HL-60 (cell line): ENCODE measurements at regions not wholly inside any gene's neighbourhood (a gene's known extent, or its start where the extent isn't known, plus 50 kb on each side); places are given as distances from the start of the nearest gene placed in this dataset.
"Not testable (repeated sequence)": the region's sequence is repeated elsewhere in the genome, so short reads cannot be mapped to it uniquely, and the experiment has no call there.

Experiments
- DNase-seq, 2 experiments: peaks; one replicate each; pipeline ENCODE4 v3.0.0-alpha.2; 2010 to 2020; ENCODE audit warnings: low read depth in 1 of 2, low spot score in 1 of 2
- H3K27ac ChIP-seq: fragments of 250-450 bp; sonication (Bioruptor Pico); replicated peaks from 2 replicates; pipeline ENCODE4 v1.5.1; 2020; ENCODE audit warnings: mild to moderate bottlenecking, moderate library complexity
- H3K27me3 ChIP-seq: fragments of 250-450 bp; sonication (Bioruptor Pico); 2 replicates; pipeline ENCODE4 v1.5.1; 2021; ENCODE audit warnings: mild to moderate bottlenecking, moderate library complexity; ENCODE audit not compliant: insufficient read depth, poor library complexity, severe bottlenecking
- H3K4me3 ChIP-seq: replicated peaks from 2 replicates; pipeline ENCODE4 v1.5.1; 2011; ENCODE audit warnings: mild to moderate bottlenecking, control low read depth, low read length; ENCODE audit not compliant: insufficient read depth
- GABPA ChIP-seq: IDR thresholded peaks from 2 replicates; pipeline ENCODE4 v1.6.1; 2012; ENCODE audit warnings: low read depth
- POLR2AphosphoS5 ChIP-seq: IDR thresholded peaks from 2 replicates; pipeline ENCODE4 v1.6.1; 2012; ENCODE audit warnings: low read depth
- SPI1 ChIP-seq: IDR thresholded peaks from 2 replicates; pipeline ENCODE4 v1.6.1; 2012; ENCODE audit warnings: low read depth, mild to moderate bottlenecking, borderline replicate concordance
- TF ChIP-seq, protein P1 (sequence below): IDR thresholded peaks from one replicate; pipeline ENCODE4 v1.5.1; 2011; ENCODE audit warnings: low read length, control low read depth, inconsistent platforms; ENCODE audit not compliant: insufficient read depth
- TF ChIP-seq, protein P2 (sequence below): IDR thresholded peaks from 2 replicates; pipeline ENCODE4 v1.6.1; 2012; ENCODE audit warnings: low read depth; ENCODE audit not compliant: insufficient replicate concordance

DNA sequence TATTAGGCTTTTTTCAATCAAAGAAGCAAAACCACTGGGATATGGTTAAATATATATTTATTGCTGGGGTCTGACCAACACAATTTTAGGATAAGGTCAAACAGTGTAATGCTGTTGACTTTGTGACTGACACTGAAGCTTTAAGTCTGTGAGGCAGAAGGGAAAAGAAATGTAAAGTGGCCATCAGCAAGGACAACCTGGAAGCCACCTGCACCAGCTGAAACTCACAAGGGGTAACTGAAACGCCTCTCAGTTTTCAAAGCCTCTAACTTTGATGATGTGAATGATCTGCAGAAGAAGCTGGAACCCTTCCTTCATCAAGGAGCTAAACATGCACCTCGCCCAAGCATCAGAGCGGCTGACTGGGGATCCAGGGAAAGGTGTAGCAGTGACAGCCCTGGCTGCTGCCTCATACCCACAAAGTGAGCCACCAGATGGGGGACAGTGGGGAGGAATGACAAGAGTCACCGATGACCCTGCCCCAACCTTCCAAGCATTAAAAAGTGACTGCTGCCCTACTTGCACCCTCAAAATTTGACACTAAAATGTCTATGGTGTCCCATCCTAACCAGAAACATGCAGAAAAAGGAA, 284.9 kb upstream of the CNTNAP2 start:
- H3K27ac ChIP-seq = no peak overlapping the region
- no peaks in the 10 kb centered on the region for H3K27me3 ChIP-seq
- no peak overlapping the region for H3K4me3 ChIP-seq
- DNase-seq = no peak
- TF ChIP-seq SPI1 (no peak), GABPA (no peak), POLR2AphosphoS5 (no peak)
- TF ChIP-seq, protein P1, sequence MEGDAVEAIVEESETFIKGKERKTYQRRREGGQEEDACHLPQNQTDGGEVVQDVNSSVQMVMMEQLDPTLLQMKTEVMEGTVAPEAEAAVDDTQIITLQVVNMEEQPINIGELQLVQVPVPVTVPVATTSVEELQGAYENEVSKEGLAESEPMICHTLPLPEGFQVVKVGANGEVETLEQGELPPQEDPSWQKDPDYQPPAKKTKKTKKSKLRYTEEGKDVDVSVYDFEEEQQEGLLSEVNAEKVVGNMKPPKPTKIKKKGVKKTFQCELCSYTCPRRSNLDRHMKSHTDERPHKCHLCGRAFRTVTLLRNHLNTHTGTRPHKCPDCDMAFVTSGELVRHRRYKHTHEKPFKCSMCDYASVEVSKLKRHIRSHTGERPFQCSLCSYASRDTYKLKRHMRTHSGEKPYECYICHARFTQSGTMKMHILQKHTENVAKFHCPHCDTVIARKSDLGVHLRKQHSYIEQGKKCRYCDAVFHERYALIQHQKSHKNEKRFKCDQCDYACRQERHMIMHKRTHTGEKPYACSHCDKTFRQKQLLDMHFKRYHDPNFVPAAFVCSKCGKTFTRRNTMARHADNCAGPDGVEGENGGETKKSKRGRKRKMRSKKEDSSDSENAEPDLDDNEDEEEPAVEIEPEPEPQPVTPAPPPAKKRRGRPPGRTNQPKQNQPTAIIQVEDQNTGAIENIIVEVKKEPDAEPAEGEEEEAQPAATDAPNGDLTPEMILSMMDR = no peak
- TF ChIP-seq, protein P2, sequence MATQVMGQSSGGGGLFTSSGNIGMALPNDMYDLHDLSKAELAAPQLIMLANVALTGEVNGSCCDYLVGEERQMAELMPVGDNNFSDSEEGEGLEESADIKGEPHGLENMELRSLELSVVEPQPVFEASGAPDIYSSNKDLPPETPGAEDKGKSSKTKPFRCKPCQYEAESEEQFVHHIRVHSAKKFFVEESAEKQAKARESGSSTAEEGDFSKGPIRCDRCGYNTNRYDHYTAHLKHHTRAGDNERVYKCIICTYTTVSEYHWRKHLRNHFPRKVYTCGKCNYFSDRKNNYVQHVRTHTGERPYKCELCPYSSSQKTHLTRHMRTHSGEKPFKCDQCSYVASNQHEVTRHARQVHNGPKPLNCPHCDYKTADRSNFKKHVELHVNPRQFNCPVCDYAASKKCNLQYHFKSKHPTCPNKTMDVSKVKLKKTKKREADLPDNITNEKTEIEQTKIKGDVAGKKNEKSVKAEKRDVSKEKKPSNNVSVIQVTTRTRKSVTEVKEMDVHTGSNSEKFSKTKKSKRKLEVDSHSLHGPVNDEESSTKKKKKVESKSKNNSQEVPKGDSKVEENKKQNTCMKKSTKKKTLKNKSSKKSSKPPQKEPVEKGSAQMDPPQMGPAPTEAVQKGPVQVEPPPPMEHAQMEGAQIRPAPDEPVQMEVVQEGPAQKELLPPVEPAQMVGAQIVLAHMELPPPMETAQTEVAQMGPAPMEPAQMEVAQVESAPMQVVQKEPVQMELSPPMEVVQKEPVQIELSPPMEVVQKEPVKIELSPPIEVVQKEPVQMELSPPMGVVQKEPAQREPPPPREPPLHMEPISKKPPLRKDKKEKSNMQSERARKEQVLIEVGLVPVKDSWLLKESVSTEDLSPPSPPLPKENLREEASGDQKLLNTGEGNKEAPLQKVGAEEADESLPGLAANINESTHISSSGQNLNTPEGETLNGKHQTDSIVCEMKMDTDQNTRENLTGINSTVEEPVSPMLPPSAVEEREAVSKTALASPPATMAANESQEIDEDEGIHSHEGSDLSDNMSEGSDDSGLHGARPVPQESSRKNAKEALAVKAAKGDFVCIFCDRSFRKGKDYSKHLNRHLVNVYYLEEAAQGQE = no peak

DNA sequence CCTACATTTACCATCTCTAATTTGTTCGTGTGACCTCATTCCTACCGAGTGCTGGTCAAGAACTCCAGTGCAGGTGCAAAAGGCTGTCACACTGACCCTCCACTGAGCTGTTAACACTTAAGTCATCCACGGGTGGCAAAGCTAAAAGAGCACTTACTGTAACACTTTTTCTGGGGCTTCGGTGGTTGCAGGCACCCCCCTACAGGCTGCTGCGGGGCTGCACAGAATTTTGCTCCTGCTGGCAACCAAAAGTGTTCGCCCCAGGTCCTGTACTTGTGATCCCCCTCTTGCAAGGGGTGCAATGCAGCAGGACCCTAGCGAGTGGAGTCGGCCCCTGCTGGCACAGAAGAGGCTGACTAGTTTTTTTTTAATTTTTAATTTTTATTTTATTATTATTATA, 298.9 kb upstream of the CNTNAP2 start:
- TF ChIP-seq, protein P1 = no peak
- no peak for TF ChIP-seq SPI1
- no peak for TF ChIP-seq POLR2AphosphoS5
- TF ChIP-seq, protein P2 = no peak
- no peak for TF ChIP-seq GABPA
- Histone ChIP-seq H3K27me3 (no peaks in the 10 kb centered on the region), H3K27ac (no peak overlapping the region), H3K4me3 (no peak overlapping the region)
- DNase-seq = no peak

DNA sequence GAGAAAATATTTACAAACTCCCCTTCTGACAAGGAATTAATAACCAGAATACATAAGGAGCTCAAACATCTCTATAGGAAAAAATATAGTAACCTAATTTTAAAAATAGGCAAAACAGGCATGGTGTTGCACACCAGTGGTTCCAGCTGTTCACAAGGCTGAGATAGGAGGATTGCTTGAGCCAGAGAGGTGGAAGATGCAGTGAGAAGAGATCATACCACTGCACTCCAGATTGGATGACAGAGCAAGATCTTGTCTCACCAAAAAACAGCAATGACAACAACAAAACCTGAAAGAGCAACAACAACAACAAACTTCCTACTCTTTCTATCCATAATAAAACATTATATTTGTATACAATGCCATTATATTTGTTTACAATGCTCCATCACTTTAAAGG, 304.4 kb upstream of the CNTNAP2 start:
- H3K4me3 ChIP-seq = no peak overlapping the region
- no peak for TF ChIP-seq GABPA
- no peak for TF ChIP-seq POLR2AphosphoS5
- TF ChIP-seq, protein P2 = no peak
- no peak for TF ChIP-seq SPI1
- TF ChIP-seq, protein P1 = no peak
- H3K27ac ChIP-seq = no peak overlapping the region
- no peak for DNase-seq
- H3K27me3 ChIP-seq = no peaks in the 10 kb centered on the region

DNA sequence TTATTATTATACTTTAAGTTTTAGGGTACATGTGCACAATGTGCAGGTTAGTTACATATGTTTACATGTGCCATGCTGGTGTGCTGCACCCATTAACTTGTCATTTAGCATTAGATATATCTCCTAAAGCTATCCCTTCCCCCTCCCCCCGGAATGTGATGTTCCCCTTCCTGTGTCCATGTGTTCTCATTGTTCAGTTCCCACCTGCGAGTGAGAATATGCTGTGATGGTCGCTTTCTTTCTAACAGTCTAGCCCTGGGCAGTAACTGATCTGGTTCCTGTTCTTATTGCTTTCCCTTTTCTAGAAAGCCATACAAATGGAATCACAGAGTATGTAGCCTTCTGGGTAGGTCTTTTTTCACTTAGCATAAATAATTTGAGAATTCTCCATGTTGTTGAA, 311.1 kb upstream of the CNTNAP2 start:
- DNase-seq, H3K27me3 ChIP-seq, H3K4me3 ChIP-seq: not testable (repeated sequence)

More for the DNA sequence above, 311.1 kb upstream of the CNTNAP2 start:
- not testable (repeated sequence) for H3K27ac ChIP-seq
